CD8-positive, alpha-beta memory T cell (primary cell): ENCODE measurements at regions not wholly inside any gene's neighbourhood (a gene's known extent, or its start where the extent isn't known, plus 50 kb on each side); places are given as distances from the start of the nearest gene placed in this dataset.

Source experiments
- CTCF ChIA-PET: fragments of 350-600 bp; sonication (Branson Sonifier 250); formaldehyde crosslinking; loops from one replicate; lab custom pipeline; 2021; ENCODE audit warnings: antibody characterized with exemption; lab: Charles Lee
- POLR2A ChIA-PET: fragments of 350-600 bp; sonication (Branson Sonifier 250); formaldehyde crosslinking; loops from one replicate; lab custom pipeline; 2021; ENCODE audit warnings: antibody characterized with exemption; lab: Charles Lee
- DNase-seq, 5 donors: peaks; one replicate each; pipeline versions ENCODE4 v3.0.0 to v3.0.0-alpha.2; 2020 to 2022; ENCODE audit warnings: mixed read lengths in 1 of 5
- H3K27ac ChIP-seq: one replicate; pipeline ENCODE4 v1.7.0; 2013; ENCODE audit warnings: low read depth, mild to moderate bottlenecking, low read length, moderate library complexity
- H3K27me3 ChIP-seq: 2 replicates; pipeline ENCODE4 v1.7.0; 2013; ENCODE audit warnings: low read length, mild to moderate bottlenecking; ENCODE audit not compliant: insufficient read depth, poor library complexity, severe bottlenecking
- H3K36me3 ChIP-seq: 2 replicates; pipeline ENCODE4 v1.7.0; 2013; ENCODE audit warnings: mild to moderate bottlenecking, low read length, moderate library complexity; ENCODE audit not compliant: insufficient read depth
- H3K4me1 ChIP-seq: 2 replicates; pipeline ENCODE4 v1.7.0; 2013; ENCODE audit warnings: mild to moderate bottlenecking, low read length, moderate library complexity; ENCODE audit not compliant: insufficient read depth
- H3K4me3 ChIP-seq: 2 replicates; pipeline ENCODE4 v1.7.0; 2013; ENCODE audit warnings: mild to moderate bottlenecking, low read length
- H3K9me3 ChIP-seq: 2 replicates; pipeline ENCODE4 v1.7.0; 2013; ENCODE audit warnings: mild to moderate bottlenecking, low read length
- H3K27ac Mint-ChIP-seq, 8 donors: one replicate each; pipeline ENCODE4 v1.8.0; 2020 to 2021; ENCODE audit warnings: mixed read lengths in 8 of 8, mild to moderate bottlenecking in 6 of 8, inconsistent platforms in 3 of 8, moderate library complexity in 3 of 8
- H3K27me3 Mint-ChIP-seq, 2 donors: one replicate each; pipeline ENCODE4 v1.8.0; 2020 to 2021; ENCODE audit warnings: mixed read lengths in 2 of 2, mild to moderate bottlenecking in 1 of 2, moderate library complexity in 1 of 2
- H3K36me3 Mint-ChIP-seq, 3 donors: one replicate each; pipeline ENCODE4 v1.8.0; 2020 to 2021; ENCODE audit warnings: mixed read lengths in 3 of 3, inconsistent platforms in 1 of 3, mild to moderate bottlenecking in 1 of 3
- H3K4me1 Mint-ChIP-seq, 3 donors: one replicate each; pipeline ENCODE4 v1.8.0; 2020 to 2021; ENCODE audit warnings: mixed read lengths in 3 of 3, inconsistent platforms in 1 of 3, mild to moderate bottlenecking in 1 of 3
- H3K4me3 Mint-ChIP-seq, 7 donors: one replicate each; pipeline ENCODE4 v1.8.0; 2020 to 2021; ENCODE audit warnings: mixed read lengths in 7 of 7, mild to moderate bottlenecking in 6 of 7, moderate library complexity in 4 of 7, inconsistent platforms in 2 of 7
- H3K9me3 Mint-ChIP-seq, 5 donors: one replicate each; pipeline ENCODE4 v1.8.0; 2020 to 2022; ENCODE audit warnings: mixed read lengths in 5 of 5, mild to moderate bottlenecking in 3 of 5, moderate library complexity in 2 of 5, inconsistent platforms in 1 of 5

GRCh38 chr1:56194701-56195300, 384.6 kb downstream of the PLPP3 start:
- peaks cover 0 to 1% of the 10 kb centered on the region in 2 donors for H3K27me3 Mint-ChIP-seq
- Histone ChIP-seq H3K4me3 (no peak overlapping the region), H3K4me1 (no peaks in the 10 kb centered on the region), H3K9me3 (no peaks in the 10 kb centered on the region), H3K27me3 (no peaks in the 10 kb centered on the region), H3K27ac (no peak overlapping the region), H3K36me3 (no peaks in the 10 kb centered on the region)
- ChIA-PET POLR2A (no interaction called here), CTCF (no interaction called here)
- H3K4me1 Mint-ChIP-seq = no peaks in the 10 kb centered on the region
- no peak overlapping the region for H3K4me3 Mint-ChIP-seq
- no peak for DNase-seq
- peaks cover 0 to 5% (median 0%) of the 10 kb centered on the region in 5 donors for H3K9me3 Mint-ChIP-seq
- H3K27ac Mint-ChIP-seq = no peak overlapping the region
- no peaks in the 10 kb centered on the region for H3K36me3 Mint-ChIP-seq

DNA sequence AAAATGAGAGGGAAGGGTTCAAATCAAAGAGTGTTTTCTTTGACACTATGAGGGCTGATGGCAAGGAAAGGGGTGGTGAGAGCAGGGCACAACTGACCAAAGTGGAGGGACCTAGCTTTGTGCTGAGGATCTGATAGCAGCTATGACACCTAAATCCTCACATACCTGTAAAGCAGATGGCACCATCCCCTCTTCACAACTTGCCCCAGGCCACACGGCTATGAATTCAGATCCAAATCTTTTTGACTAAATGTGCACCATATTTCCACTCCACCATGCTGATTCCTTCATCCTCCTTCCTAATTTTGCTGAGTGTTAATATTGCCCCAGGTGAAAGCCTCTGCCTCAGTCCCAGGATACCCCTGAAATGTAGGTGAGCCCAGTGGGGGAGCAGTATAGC, 385.7 kb downstream of the PLPP3 start:
- H3K27ac ChIP-seq = no peak overlapping the region
- no peaks in the 10 kb centered on the region for H3K9me3 ChIP-seq
- ChIA-PET POLR2A (no interaction called here), CTCF (no interaction called here)
- H3K27me3 ChIP-seq = no peaks in the 10 kb centered on the region
- no peaks in the 10 kb centered on the region for H3K36me3 ChIP-seq
- no peaks in the 10 kb centered on the region for H3K4me1 Mint-ChIP-seq
- H3K4me3 ChIP-seq = no peak overlapping the region
- H3K36me3 Mint-ChIP-seq = no peaks in the 10 kb centered on the region
- H3K27me3 Mint-ChIP-seq = peaks cover 0 to 3% of the 10 kb centered on the region in 2 donors
- H3K4me1 ChIP-seq = no peaks in the 10 kb centered on the region
- peaks cover 0 to 5% (median 0%) of the 10 kb centered on the region in 5 donors for H3K9me3 Mint-ChIP-seq
- DNase-seq = no peak
- H3K4me3 Mint-ChIP-seq = no peak overlapping the region
- H3K27ac Mint-ChIP-seq = no peak overlapping the region

DNA sequence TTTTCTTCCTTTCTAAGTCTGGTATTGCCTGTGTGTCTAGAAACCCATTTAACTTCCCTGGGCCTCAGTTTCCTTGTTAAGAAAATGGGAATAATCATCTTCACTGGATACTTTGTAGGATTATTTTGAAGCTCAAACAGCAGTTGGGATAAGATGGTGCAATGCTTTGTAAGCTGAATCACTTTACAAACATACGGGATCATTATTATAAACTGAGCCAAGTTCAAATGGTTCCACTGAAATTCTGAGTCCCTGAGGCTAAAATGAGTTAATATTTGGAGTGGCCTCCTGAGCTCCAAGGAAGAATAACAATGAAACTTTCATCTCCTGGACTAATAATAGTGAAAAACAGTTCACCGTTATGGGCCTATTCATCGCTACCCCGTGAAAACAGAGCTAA, 388.0 kb downstream of the PLPP3 start:
- Histone ChIP-seq H3K27ac (no peak overlapping the region), H3K4me1 (no peaks in the 10 kb centered on the region), H3K4me3 (no peak overlapping the region), H3K9me3 (no peaks in the 10 kb centered on the region), H3K27me3 (no peaks in the 10 kb centered on the region), H3K36me3 (no peaks in the 10 kb centered on the region)
- no peak overlapping the region for H3K27ac Mint-ChIP-seq
- no peaks in the 10 kb centered on the region for H3K4me1 Mint-ChIP-seq
- DNase-seq = no peak
- CTCF ChIA-PET = no interaction called here
- POLR2A ChIA-PET = no interaction called here
- H3K27me3 Mint-ChIP-seq = peaks cover 0 to 2% of the 10 kb centered on the region in 2 donors
- peaks cover 0 to 3% (median 0%) of the 10 kb centered on the region in 3 donors for H3K36me3 Mint-ChIP-seq
- H3K4me3 Mint-ChIP-seq = no peak overlapping the region
- H3K9me3 Mint-ChIP-seq = peaks cover 0 to 5% (median 0%) of the 10 kb centered on the region in 5 donors

DNA sequence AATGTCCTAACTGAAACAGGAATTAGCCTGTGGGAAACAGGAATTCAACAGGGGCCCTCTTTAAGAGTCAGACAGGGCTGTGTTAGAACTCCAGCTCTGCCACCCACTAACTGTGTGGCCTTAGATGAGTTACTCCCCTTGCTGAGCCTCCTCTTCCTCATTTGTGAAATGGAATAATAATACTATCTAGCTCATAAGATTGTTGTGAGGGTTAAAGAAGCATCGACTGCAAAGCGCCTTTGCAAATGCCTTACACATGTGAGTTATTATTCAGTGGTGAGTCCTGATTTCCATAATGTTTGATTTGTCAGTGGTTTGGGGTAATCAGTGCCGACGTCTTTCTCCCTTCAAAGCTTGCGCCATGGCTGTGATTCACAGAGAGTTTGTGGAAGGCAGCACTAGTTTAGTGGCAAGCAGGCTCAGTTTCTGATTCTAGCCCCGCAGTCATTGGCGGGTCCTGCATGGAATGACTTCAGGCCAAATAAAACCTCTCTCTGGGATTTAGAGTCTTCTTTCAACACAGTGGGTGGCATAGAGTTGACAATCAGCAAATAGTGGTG, 388.5 kb downstream of the PLPP3 start:
- ChIA-PET CTCF (no interaction called here), POLR2A (no interaction called here)
- Histone ChIP-seq H3K27me3 (no peaks in the 10 kb centered on the region), H3K4me1 (no peaks in the 10 kb centered on the region), H3K27ac (no peak overlapping the region), H3K9me3 (no peaks in the 10 kb centered on the region), H3K4me3 (no peak overlapping the region), H3K36me3 (no peaks in the 10 kb centered on the region)
- peaks cover 0 to 5% (median 0%) of the 10 kb centered on the region in 5 donors for H3K9me3 Mint-ChIP-seq
- H3K4me1 Mint-ChIP-seq = no peaks in the 10 kb centered on the region
- H3K27me3 Mint-ChIP-seq = peaks cover 0 to 2% of the 10 kb centered on the region in 2 donors
- no peak overlapping the region for H3K27ac Mint-ChIP-seq
- no peak overlapping the region for H3K4me3 Mint-ChIP-seq
- no peak for DNase-seq
- peaks cover 0 to 3% (median 0%) of the 10 kb centered on the region in 3 donors for H3K36me3 Mint-ChIP-seq

DNA sequence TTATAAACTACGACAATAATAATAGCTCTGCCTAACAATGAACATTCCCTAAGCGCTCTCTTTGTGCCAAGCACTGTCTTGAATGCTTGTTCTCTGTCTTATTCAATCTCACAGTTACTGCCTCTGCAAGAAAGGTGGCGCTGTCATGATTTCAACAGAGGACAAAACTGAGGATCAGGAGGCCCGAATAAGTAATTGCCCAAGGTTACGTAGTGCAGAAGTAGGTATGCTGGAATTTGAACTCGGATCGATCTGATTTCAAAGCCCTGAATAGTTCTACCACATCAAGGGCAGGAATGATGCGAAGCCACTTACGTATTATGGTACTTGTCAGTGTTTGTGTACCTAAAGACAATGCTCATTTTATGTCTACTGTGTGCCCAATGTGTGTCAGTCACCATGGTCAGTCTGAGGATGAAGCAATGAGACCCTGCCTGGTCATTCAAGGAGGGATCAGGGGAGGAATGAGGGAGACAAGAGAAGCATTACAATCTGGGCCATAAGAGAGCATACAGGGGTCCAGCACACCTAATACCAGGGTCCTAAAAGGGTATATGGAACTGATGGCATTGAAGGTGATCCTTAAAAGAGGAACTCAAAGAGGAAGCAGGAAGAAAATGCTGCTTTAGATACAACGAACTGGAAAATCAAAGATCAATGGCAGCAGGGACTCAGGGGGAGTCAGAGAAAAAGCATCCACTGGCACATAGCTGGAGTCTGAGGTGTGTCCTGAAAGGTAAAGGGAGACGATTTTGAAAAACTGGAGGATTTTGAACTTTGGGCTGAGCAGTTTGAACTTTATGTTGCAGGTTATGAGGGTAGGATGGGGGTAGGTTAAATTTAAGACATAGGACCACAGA, 389.2 kb downstream of the PLPP3 start:
- Histone ChIP-seq H3K4me3 (no peak overlapping the region), H3K27me3 (no peaks in the 10 kb centered on the region), H3K36me3 (no peaks in the 10 kb centered on the region), H3K9me3 (no peaks in the 10 kb centered on the region), H3K4me1 (no peaks in the 10 kb centered on the region), H3K27ac (no peak overlapping the region)
- Mint-ChIP-seq H3K27ac (no peak overlapping the region), H3K27me3 (peaks cover 0 to 2% of the 10 kb centered on the region in 2 donors), H3K4me3 (no peak overlapping the region), H3K4me1 (no peaks in the 10 kb centered on the region), H3K9me3 (peaks cover 0 to 6% (median 0%) of the 10 kb centered on the region in 5 donors), H3K36me3 (peaks cover 0 to 3% (median 0%) of the 10 kb centered on the region in 3 donors)
- ChIA-PET CTCF (no interaction called here), POLR2A (no interaction called here)
- DNase-seq = no peak

- H3K4me3 ChIP-seq = no peak overlapping the region
- DNase-seq = no peak
- peaks cover 0 to 2% of the 10 kb centered on the region in 2 donors for H3K27me3 Mint-ChIP-seq
- H3K4me1 ChIP-seq = no peaks in the 10 kb centered on the region
- no peak overlapping the region for H3K27ac ChIP-seq
- no peaks in the 10 kb centered on the region for H3K27me3 ChIP-seq
- H3K4me1 Mint-ChIP-seq = no peaks in the 10 kb centered on the region
- H3K36me3 ChIP-seq = no peaks in the 10 kb centered on the region
- ChIA-PET CTCF (no interaction called here), POLR2A (no interaction called here)
- peaks cover 0 to 6% (median 0%) of the 10 kb centered on the region in 5 donors for H3K9me3 Mint-ChIP-seq
- no peak overlapping the region for H3K27ac Mint-ChIP-seq
- no peak overlapping the region for H3K4me3 Mint-ChIP-seq
- H3K9me3 ChIP-seq = no peaks in the 10 kb centered on the region
- H3K36me3 Mint-ChIP-seq = peaks cover 0 to 3% (median 0%) of the 10 kb centered on the region in 3 donors
These were observed 389.9 kb downstream of the PLPP3 start for GRCh38 chr1:56189454-56189853.

DNA sequence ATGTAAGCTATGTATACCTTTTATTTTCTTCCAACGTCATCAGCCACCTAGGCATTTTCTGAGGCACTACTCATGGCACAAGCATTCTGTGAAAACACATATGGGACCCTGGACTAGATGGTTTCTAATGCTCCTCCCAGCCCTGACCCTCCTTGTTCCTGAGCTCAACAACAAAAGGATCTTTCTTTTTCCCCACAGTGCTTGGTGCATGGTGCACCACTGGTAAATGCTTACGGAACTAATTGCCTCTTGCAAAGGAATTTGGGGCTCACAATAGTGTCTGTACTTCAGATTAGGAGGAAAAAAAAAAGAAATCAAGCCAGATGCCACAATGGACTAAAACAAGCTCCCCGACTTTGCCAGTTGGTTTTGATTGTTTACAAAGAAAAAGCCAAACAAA, 390.5 kb downstream of the PLPP3 start:
- peaks cover 0 to 2% of the 10 kb centered on the region in 2 donors for H3K27me3 Mint-ChIP-seq
- CTCF ChIA-PET = no interaction called here

GRCh38 chr1:56188221-56188620, 391.1 kb downstream of the PLPP3 start:
- Mint-ChIP-seq H3K9me3 (peaks cover 0 to 6% (median 0%) of the 10 kb centered on the region in 5 donors), H3K27me3 (peaks cover 0 to 2% of the 10 kb centered on the region in 2 donors), H3K36me3 (peaks cover 0 to 3% (median 0%) of the 10 kb centered on the region in 3 donors), H3K27ac (no peak overlapping the region), H3K4me1 (no peaks in the 10 kb centered on the region), H3K4me3 (no peak overlapping the region)
- Histone ChIP-seq H3K4me3 (no peak overlapping the region), H3K36me3 (no peaks in the 10 kb centered on the region), H3K27ac (no peak overlapping the region), H3K9me3 (no peaks in the 10 kb centered on the region), H3K27me3 (no peaks in the 10 kb centered on the region), H3K4me1 (no peaks in the 10 kb centered on the region)
- CTCF ChIA-PET = no interaction called here
- POLR2A ChIA-PET = no interaction called here
- no peak for DNase-seq

More for the DNA sequence above, 390.5 kb downstream of the PLPP3 start:
- no peak for DNase-seq
- Histone ChIP-seq H3K4me1 (no peaks in the 10 kb centered on the region), H3K9me3 (no peaks in the 10 kb centered on the region), H3K36me3 (no peaks in the 10 kb centered on the region), H3K27me3 (no peaks in the 10 kb centered on the region), H3K4me3 (no peak overlapping the region), H3K27ac (no peak overlapping the region)
- Mint-ChIP-seq H3K27ac (no peak overlapping the region), H3K4me1 (no peaks in the 10 kb centered on the region), H3K9me3 (peaks cover 0 to 6% (median 0%) of the 10 kb centered on the region in 5 donors), H3K36me3 (peaks cover 0 to 3% (median 0%) of the 10 kb centered on the region in 3 donors), H3K4me3 (no peak overlapping the region)
- POLR2A ChIA-PET = no interaction called here
